HepG2 (cell line): ENCODE measurements at regions not wholly inside any gene's neighbourhood (a gene's known extent, or its start where the extent isn't known, plus 50 kb on each side); places are given as distances from the start of the nearest gene placed in this dataset.

Source experiments
- ATAC-seq: fragments of 200-7000 bp; cut with Tn5 transposase; 3 replicates; pipeline ENCODE4 v1.9.1; 2020; ENCODE audit warnings: mild to moderate bottlenecking, moderate library complexity
- BruUV-seq: library from RNA; stranded (reverse); fragments of 400-500 nt; replicated peaks from 2 replicates; lab custom pipeline; 2021; lab: Mats Ljungman, UMichigan
- CTCF ChIA-PET: fragments of 300-600 bp; formaldehyde crosslinking; extraction: SDS; loops from one replicate; lab custom pipeline; 2021; ENCODE audit warnings: low total read pairs, inconsistent platforms, low intra/inter-chr PET ratio; lab: Yijun Ruan, JAX
- POLR2A ChIA-PET: fragments of 350-600 bp; sonication (Branson Sonifier 250); formaldehyde crosslinking; loops from one replicate; lab custom pipeline; 2020; ENCODE audit warnings: antibody characterized with exemption, inconsistent platforms; lab: Yijun Ruan, JAX
- DNase-seq: peaks from one replicate; pipeline ENCODE4 v3.0.0-alpha.2; 2015; ENCODE audit warnings: low spot score
- FAIRE-seq: peaks from 3 replicates; lab custom pipeline; 2011; peaks lifted over from hg19 to GRCh38; lab: Jason Lieb, UNC
- H2AFZ ChIP-seq: one replicate; pipeline ENCODE4 v1.6.1; 2011; ENCODE audit warnings: low read length, inconsistent platforms
- H3K27ac ChIP-seq: fragments of 300-600 bp; 3 replicates; pipeline ENCODE4 v1.8.0; 2011; ENCODE audit warnings: mixed run types, mild to moderate bottlenecking, mixed read lengths, low read length, inconsistent platforms; ENCODE audit not compliant: insufficient read depth; ENCODE audit errors: extremely low read length
- H3K27me3 ChIP-seq, 2 experiments: fragments of 200-600 bp in 1 of 2; 2 replicates in 1 of 2; 3 replicates in 1 of 2; pipeline versions ENCODE4 v1.6.0 to v1.8.0; 2011; ENCODE audit warnings: low read length in 2 of 2, mild to moderate bottlenecking in 2 of 2, moderate library complexity in 2 of 2, inconsistent platforms in 1 of 2; ENCODE audit not compliant: insufficient read depth in 2 of 2, control insufficient read depth in 1 of 2
- H3K36me3 ChIP-seq, 2 experiments: fragments of 200-600 bp in 1 of 2; replicated peaks in 1 of 2; 2 replicates in 1 of 2; 3 replicates in 1 of 2; pipeline versions ENCODE4 v1.5.1 to v1.8.0; 2011; ENCODE audit warnings: low read length in 2 of 2, inconsistent platforms in 1 of 2; ENCODE audit not compliant: insufficient read depth in 2 of 2, control insufficient read depth in 1 of 2
- H3K4me1 ChIP-seq: 2 replicates; pipeline ENCODE4 v1.5.1; 2012; ENCODE audit warnings: low read length, inconsistent platforms; ENCODE audit not compliant: insufficient read depth
- H3K4me2 ChIP-seq: 2 replicates; pipeline ENCODE4 v1.6.0; 2011; ENCODE audit warnings: low read depth, low read length, inconsistent platforms
- H3K4me3 ChIP-seq, 3 experiments: fragments of 200-600 bp in 1 of 3; sonication (generic), shearing (Covaris generic) in 1 of 3; replicated peaks in 1 of 3; 2 replicates each; pipeline ENCODE4 v1.5.1; 2011 to 2016; ENCODE audit warnings: low read length in 3 of 3, inconsistent platforms in 2 of 3, low read depth in 2 of 3, mild to moderate bottlenecking in 2 of 3, control low read depth in 1 of 3, mixed read lengths in 1 of 3; ENCODE audit not compliant: insufficient read depth in 1 of 3
- H3K79me2 ChIP-seq: one replicate; pipeline ENCODE4 v1.6.1; 2011; ENCODE audit warnings: low read length, inconsistent platforms; ENCODE audit not compliant: insufficient read depth
- H3K9ac ChIP-seq: 2 replicates; pipeline ENCODE4 v1.6.0; 2011; ENCODE audit warnings: mild to moderate bottlenecking, low read depth, low read length, inconsistent platforms; ENCODE audit not compliant: insufficient read depth
- H3K9me3 ChIP-seq: 2 replicates; pipeline ENCODE4 v1.5.1; 2012; ENCODE audit warnings: mild to moderate bottlenecking, low read length
- H4K20me1 ChIP-seq: 2 replicates; pipeline ENCODE4 v1.6.0; 2011; ENCODE audit warnings: inconsistent platforms, mild to moderate bottlenecking, low read length, moderate library complexity; ENCODE audit not compliant: insufficient read depth
- FOSL2 ChIP-seq: sonication (generic); formaldehyde crosslinking; IDR thresholded peaks from 2 replicates; pipeline ENCODE4 v1.4.0; 2020; ENCODE audit warnings: missing genetic modification reagents
- HMGXB4 ChIP-seq, 2 experiments: sonication (generic) in 1 of 2; formaldehyde crosslinking in 1 of 2; IDR thresholded peaks; 2 replicates each; pipeline versions ENCODE4 v1.4.0 to v1.6.1; 2018 to 2020; ENCODE audit warnings: missing genetic modification reagents in 2 of 2, borderline replicate concordance in 1 of 2, low read depth in 1 of 2, mild to moderate bottlenecking in 1 of 2, missing biosample characterization in 1 of 2
- IRX3 ChIP-seq: sonication (generic); formaldehyde crosslinking; IDR thresholded peaks from 2 replicates; pipeline ENCODE4 v1.8.1; 2023; ENCODE audit warnings: mild to moderate bottlenecking, low read depth, missing genetic modification reagents, borderline replicate concordance
- KLF15 ChIP-seq: sonication (generic); formaldehyde crosslinking; IDR thresholded peaks from 2 replicates; pipeline ENCODE4 v1.8.1; 2023; ENCODE audit warnings: borderline replicate concordance, mild to moderate bottlenecking, inconsistent platforms, missing genetic modification reagents, mixed read lengths
- RAD51 ChIP-seq: fragments of 450-650 bp; IDR thresholded peaks from 2 replicates; pipeline ENCODE4 v1.6.1; 2016; ENCODE audit warnings: borderline replicate concordance
- ZNF569 ChIP-seq: sonication (generic); formaldehyde crosslinking; IDR thresholded peaks from 2 replicates; pipeline ENCODE4 v1.5.0; 2020; ENCODE audit warnings: mild to moderate bottlenecking, missing genetic modification reagents, moderate library complexity, borderline replicate concordance
- ZNF609 ChIP-seq: sonication (generic); formaldehyde crosslinking; IDR thresholded peaks from 2 replicates; pipeline ENCODE4 v1.4.0; 2020; ENCODE audit warnings: mild to moderate bottlenecking, missing genetic modification reagents, borderline replicate concordance
- ZNF883 ChIP-seq: sonication (generic); formaldehyde crosslinking; IDR thresholded peaks from 2 replicates; pipeline ENCODE4 v1.5.1; 2020; ENCODE audit warnings: mild to moderate bottlenecking, missing genetic modification reagents; ENCODE audit errors: not compliant biosample characterization
- WGBS: methylation state at CpG from one replicate; pipeline ENCODE4 v1.1.6; 2017; ENCODE audit warnings: low lambda C conversion rate; 5-methylcytosine and 5-hydroxymethylcytosine counted together
- in situ Hi-C: cut with HindIII; loops from 2 replicates; pipeline ENCODE4 v1.10.0; 2017; ENCODE audit warnings: low pct_unique_long_range_greater_than_20kb; ENCODE audit not compliant: extremely low pct_ligation_motif_present
- intact Hi-C: fragments of 100-400 bp; cut with micrococcal nuclease; formaldehyde crosslinking; loops from one replicate; pipeline ENCODE4 v1.10.0; 2022; ENCODE audit not compliant: unreplicated experiment
- TF ChIP-seq, protein P1 (sequence below): sonication (generic); formaldehyde crosslinking; IDR thresholded peaks from 2 replicates; pipeline ENCODE4 v1.8.1; 2023; ENCODE audit warnings: missing genetic modification reagents, inconsistent platforms, borderline replicate concordance

GRCh38 chr5:58016358-58016757, 443.5 kb downstream of the PLK2 start:
- Histone ChIP-seq H3K79me2 (no peaks in the 10 kb centered on the region), H3K27me3 (no peaks in the 10 kb centered on the region), H3K9ac (no peak overlapping the region), H3K27ac (no peak overlapping the region), H3K36me3 (no peaks in the 10 kb centered on the region), H3K9me3 (no peaks in the 10 kb centered on the region), H4K20me1 (no peaks in the 10 kb centered on the region), H3K4me3 (no peak overlapping the region), H3K4me2 (no peak overlapping the region), H2AFZ (no peak overlapping the region), H3K4me1 (no peaks in the 10 kb centered on the region)
- DNase-seq, result no peak
- POLR2A ChIA-PET, result no interaction called here
- intact Hi-C loops, result no loop called here
- no peak for FAIRE-seq
- no peak for ATAC-seq
- no TSS peak for BruUV-seq
- TF ChIP-seq ZNF609 (CRISPR knock-in tag) (no peak), ZNF883 (CRISPR knock-in tag) (no peak), ZNF569 (CRISPR knock-in tag) (no peak), HMGXB4 (CRISPR knock-in tag; IDR thresholded peaks at IDR 0.05; ENCODE audit: borderline replicate concordance in 1 of 2, low read depth in 1 of 2) (no peak), KLF15 (CRISPR knock-in tag) (no peak), IRX3 (CRISPR knock-in tag) (no peak), RAD51 (no peak), FOSL2 (CRISPR knock-in tag) (no peak)
- TF ChIP-seq, protein P1, sequence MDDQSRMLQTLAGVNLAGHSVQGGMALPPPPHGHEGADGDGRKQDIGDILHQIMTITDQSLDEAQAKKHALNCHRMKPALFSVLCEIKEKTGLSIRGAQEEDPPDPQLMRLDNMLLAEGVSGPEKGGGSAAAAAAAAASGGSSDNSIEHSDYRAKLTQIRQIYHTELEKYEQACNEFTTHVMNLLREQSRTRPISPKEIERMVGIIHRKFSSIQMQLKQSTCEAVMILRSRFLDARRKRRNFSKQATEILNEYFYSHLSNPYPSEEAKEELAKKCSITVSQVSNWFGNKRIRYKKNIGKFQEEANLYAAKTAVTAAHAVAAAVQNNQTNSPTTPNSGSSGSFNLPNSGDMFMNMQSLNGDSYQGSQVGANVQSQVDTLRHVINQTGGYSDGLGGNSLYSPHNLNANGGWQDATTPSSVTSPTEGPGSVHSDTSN (CRISPR knock-in tag), result no peak
- CTCF ChIA-PET, result no interaction called here
- in situ Hi-C loops, result no loop called here
- 33% methylated on average over 5 of the region's 6 CpGs for WGBS
